Stimulated activated CD4-positive, alpha-beta T cell treated with anti-CD3 and anti-CD28 coated beads, Interleukin-12 subunit alpha, Interleukin-12 subunit beta, amount 100 ng/mL, for 24 hours (primary cell): ENCODE measurements at regions not wholly inside any gene's neighbourhood (a gene's known extent, or its start where the extent isn't known, plus 50 kb on each side); places are given as distances from the start of the nearest gene placed in this dataset.
A peak's percentile ranks its signal among the peaks of the same experiment; 100 is the strongest.

Experiments used
- DNase-seq, 2 experiments: peaks; one replicate each; pipeline ENCODE4 v3.0.0-alpha.2; 2020; ENCODE audit warnings: low read depth in 2 of 2

DNA sequence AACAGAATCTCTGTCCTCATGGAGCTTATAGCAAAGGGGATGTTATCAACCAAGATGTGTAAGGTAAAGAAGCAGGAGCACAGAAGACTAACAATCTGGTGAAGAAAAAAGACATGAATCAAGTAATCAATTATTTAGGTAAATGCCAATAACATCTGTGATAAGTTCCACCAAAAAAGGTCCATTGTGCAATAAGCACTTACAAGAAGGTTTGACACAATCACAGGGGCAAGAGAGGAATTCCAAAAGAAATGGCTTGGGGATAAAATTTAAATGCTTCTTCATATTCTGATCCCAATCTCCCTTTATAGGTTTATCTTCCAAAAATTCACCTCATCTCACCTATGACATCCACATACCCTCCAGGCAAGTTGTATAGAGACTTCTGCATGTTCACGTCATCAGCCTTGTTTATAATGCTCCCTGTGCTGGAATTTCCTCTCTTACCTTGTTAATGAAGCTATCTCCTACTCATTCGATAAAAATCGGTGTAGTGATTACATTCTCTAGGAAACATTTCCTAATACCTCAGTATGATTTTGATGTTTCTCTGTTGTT lies 53.6 kb upstream of the DPT start:
- no peak for DNase-seq

DNA sequence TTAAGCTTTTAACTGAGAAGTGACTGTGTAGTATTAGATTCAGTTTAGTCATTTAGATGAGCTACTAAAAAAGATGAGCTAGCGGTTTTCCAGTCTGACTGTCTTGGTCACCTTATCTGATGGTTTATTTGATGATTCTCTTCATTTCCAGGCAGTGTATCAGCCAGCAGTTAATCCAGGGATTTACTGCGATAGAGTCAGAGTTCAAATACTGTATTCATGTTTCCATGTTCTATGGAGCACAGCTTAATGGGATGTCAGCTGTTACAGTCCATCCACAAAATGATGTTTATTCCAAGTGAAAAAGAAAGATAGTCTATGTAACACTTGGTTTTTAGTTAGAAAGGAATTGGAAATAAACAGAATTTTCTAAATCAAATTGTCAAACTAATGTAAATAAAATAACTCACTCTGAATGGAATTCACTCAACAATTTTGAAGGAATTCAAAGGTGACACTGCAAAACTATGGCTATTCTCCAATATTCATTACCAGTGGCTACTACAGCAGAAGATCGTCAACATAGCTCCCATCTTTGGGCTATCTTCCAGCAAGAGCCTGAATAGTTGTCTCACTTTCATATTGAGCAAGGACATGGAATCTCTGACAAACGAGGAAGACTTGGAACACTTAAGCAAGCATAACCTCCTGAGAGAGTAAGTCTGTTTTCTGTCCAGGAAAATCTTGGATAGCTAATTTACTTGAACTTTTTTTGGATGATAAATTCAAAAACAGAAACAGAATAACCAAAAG lies 54.6 kb upstream of the DPT start:
- DNase-seq = no peak

DNA sequence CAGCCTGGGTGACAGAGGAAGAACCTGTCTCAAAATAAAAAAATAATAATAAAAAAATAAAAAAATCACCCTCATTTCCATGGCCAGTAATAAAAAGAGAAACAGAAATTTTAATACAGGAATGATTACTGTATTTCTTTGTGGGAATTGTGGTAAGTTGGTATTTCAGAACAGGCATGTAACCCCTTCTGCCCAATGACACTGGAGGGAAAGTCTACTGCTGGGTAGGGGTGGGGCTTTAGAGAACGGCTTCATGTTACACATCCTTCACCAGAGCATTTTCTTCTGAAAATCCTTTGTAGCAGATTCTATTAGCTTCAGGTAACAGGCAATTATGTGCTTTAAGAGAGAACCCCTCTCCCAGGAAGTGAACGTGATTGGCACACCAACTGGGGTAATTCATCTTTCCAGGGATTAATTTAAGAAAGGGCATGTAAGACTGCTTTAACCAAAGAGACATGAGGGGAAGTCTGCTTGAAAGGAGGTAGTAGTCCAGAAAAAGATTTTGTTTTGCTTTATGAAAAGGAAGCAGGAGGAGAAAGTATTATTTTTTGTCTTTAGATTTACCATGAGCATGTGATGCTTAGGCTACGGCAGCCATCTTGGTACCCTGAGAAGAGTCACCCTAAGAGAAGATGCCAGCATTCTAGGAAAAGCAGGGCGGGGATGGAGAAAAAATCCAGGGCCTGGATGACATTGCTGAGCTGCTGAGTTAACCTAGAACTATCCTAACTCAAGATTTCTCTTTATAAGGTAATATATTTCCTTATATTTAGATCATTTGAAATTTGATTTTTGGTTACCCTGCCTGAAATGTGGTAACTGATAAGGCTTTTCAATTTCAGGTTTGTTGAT lies 57.7 kb upstream of the DPT start:
- no peak for DNase-seq

DNA sequence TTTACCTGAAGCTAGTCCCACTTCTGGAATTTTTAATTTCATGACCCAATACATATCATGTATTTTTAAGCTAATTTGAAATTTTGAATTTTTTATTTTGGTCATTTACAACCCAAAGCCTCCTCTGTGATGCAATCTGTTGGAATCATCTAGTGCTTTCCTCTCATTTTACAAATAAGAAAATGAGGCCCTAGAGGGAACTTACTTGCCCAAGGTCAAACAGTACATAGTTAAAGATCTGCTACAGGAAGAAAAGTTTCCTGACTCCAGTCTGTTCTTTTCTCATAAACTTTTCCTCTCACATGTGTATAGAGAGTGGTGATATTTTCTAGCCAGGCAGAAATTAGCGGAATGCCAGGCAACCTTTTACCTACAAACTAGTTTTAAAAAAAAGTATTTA lies 59.3 kb upstream of the DPT start:
- no peak for DNase-seq

GRCh38 chr1:168789501-168789900 lies 60.5 kb upstream of the DPT start:
- DNase-seq = no peak

- no peak for DNase-seq
These were observed 63.1 kb upstream of the DPT start for GRCh38 chr1:168792142-168792541.

DNA sequence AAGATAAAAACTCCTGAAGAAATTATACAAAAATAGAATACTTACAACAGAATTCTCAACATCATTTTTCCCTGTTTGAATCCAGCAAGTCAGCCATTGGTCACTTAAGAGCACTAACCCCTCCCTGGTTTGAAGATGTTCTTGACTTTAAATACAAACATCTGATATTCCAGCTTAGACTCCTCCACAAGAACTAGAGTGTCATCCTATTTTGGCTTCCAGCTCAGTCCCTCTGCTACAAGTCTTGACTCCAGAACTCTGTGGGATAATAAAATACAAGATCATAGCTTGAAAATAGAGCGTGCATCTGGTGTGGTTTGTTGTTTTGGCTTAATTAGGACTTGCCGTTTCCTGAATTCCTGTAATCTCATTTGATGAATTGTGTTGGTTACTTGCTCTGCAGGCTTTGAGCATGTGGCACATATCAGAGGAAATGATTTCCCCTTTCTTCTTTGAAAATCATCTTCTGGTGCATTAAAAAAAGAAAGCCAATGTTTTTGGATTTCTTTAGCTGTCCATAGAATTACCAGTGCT lies 63.7 kb upstream of the DPT start:
- DNase-seq = no peak

DNA sequence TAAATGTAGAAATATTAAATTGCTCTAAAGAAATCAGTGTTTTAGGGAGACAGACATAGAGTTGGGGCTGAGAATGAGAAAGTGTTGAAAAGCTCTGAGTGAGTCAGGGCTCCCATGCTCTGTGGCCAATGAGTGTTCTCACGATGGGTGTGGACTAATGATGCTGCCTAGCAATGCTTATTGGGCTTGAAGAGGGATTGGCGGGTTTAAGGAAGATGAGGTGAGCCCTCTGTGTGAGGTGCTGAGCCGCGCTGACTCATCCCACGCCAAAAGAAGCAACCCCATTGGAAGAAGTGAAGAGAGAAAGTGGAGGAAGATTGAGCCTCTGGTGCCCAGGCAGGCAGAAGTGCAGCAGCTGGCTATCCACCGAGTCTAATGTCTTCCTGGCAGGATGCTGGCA lies 65.1 kb upstream of the DPT start:
- DNase-seq = no peak

GRCh38 chr1:168795681-168796080 lies 66.7 kb upstream of the DPT start:
- no peak for DNase-seq

GRCh38 chr1:168799927-168800605 lies 71.1 kb upstream of the DPT start:
- no peak for DNase-seq

GRCh38 chr1:168801032-168801745 lies 72.2 kb upstream of the DPT start:
- no peak for DNase-seq

DNA sequence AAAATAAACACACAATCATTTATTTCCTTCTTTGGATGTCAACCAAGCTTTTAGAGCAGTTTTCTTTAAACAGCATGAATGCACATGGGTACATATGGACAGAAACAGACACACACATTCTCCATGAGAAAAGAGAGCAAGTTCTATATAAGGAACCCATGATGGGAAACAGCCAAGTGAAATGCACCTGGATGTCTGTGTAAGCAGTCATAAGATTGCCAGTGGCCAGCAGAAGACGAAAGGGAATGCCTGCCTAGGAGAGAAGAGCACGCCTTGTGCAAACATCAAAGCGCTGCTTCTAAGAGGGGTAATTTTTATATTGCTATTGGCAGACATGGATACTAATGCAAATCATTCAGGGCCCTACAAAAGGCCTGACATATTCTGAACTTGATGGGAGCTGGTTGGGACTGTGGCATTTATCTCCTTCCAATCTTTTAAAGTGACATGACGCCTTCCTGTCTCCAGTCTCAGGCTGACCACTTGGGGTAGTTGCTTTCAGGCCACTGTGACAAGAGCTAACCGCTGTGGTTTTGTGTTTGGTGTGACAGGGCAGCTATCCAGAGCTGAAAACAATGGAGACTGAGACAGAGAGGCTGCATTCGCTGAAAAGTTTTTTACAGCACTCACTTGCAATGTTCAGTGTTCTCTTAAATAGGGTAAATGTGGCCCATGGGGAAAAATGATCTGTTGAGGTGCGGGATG lies 75.0 kb upstream of the DPT start:
- DNase-seq = no peak

DNA sequence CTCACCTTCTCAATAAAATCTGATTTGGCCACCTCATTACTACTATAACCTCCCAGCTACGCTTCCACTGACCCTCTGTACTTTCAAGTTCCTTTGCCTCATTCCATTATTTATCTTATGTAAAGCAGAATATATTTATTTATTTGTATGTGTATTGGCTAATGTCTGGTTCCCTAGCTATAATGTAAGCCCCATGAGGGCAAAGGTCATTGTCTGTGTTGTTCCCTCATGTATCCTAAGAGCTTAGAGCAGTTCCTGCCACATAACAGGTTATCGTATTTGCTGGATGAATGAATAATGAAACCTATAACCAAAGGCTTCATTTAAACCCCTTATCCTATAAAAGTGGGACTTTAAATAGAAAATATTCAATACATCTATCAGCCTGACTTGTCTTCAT lies 77.9 kb upstream of the DPT start:
- DNase-seq = no peak

DNA sequence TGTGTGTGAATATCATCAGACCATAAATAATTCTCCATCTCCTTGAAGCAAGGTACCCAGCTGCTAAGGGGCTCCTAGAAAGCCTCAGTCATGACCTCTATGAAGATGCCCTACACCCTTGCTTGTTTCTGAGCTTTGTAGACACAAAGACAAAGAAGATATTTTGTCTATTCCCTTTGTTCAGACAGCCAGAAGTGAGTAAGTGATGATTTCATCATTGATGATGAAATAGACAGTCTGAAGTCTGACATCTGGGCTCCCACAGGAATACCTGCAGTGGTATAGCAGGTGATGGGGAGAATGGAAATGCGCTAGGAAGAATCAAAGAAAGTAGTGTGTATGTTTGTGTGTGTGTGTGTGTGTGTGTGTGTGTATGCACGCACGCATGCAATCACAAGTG lies 82.2 kb upstream of the DPT start:
- DNase-seq = no peak

DNA sequence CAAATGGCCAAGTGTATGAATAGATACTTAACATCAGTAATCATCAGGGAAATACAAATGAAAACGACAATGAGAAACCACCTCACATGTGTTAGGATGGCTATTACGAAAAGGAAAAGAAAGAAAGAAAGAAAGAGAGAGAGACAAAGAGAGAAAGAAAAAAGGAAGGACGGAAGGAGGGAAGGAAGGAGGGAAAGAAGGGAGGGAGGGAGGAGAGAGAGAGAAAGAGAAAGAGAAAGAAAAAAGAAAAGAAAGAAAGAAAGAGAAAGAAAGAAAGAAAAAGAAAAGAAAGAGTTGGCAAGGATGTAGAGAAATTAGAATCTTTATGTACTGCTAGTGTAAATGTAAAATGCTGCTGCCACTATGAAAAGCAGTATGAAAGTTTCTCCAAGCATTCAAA lies 90.7 kb upstream of the DPT start:
- no peak for DNase-seq

GRCh38 chr1:168821434-168821833 lies 92.4 kb upstream of the DPT start:
- DNase-seq = peak in 1 of 2 experiments; percentile 24

DNA sequence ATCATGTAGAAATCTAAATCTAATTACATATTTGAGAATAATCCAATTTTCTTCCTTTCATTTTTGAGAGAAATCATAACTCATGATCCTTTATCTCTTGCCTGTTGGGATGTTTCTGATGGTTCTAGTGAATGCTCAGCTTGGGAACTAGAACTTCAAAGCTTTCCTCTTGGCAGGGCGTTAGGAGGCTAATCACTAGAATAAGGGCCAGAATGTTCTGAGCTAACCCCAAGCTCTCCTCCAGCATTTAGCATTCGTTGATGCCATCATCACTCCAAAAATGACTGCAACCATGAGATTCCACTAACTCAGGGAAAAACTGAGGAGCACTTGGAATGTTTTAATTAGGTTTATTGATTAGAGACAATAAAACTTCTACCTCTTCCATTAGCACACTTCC lies 93.9 kb upstream of the DPT start:
- no peak for DNase-seq

DNA sequence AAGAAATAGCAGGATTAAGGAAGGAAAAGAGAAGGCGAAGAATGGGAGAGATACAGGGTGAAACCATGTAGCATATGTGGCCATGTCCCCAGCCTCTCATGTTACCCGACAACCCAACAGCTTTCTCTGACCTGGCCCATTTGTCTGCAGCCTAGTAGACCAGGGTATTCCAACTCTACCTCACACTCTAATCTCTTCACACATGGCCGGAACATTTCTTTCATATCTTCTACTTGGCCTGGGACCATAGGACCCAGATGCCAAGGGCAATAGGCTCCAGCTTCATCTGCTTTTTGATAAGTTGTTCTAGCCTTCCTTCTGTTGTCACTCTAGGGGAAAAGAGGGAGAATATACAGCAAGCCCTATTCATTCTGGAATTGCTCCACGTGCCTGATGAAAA lies 95.0 kb upstream of the DPT start:
- DNase-seq = no peak

GRCh38 chr1:168824418-168825065 lies 95.5 kb upstream of the DPT start:
- no peak for DNase-seq

- no peak for DNase-seq
These were observed 96.1 kb upstream of the DPT start for GRCh38 chr1:168825129-168825528.
